ENCODE measurements at regions not wholly inside any gene's neighbourhood (a gene's known extent, or its start where the extent isn't known, plus 50 kb on each side); places are given as distances from the start of the nearest gene placed in this dataset.

DNA sequence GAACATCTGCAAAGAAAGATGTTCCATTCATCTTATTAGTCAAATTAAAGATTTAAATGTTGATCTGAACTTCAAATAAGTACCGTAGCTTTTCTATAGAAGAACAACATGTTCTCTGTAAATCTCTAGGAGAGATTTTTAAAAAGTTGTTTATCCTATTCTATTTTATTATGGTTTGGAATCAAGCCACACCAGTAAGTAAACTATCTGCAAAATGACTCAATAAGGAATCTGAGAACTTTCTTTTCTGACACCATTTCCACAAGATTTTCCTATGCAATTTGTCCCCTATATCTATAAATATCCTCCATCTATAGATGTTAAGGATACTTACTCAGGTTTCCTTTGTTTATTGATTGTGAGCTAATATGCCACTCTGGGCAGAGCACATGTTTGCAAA lies 736.6 kb downstream of the CBLN2 start:
- TF ChIP-seq CTCF (IDR thresholded peaks at IDR 0.05; ENCODE audit: low read depth, low read length, missing control alignments): no peak
- no peak overlapping the region for H3K4me3 ChIP-seq (replicated peaks; ENCODE audit: low read depth, low read length)
- DNase-seq (ENCODE audit: extremely low read depth, low read depth): no peak

DNA sequence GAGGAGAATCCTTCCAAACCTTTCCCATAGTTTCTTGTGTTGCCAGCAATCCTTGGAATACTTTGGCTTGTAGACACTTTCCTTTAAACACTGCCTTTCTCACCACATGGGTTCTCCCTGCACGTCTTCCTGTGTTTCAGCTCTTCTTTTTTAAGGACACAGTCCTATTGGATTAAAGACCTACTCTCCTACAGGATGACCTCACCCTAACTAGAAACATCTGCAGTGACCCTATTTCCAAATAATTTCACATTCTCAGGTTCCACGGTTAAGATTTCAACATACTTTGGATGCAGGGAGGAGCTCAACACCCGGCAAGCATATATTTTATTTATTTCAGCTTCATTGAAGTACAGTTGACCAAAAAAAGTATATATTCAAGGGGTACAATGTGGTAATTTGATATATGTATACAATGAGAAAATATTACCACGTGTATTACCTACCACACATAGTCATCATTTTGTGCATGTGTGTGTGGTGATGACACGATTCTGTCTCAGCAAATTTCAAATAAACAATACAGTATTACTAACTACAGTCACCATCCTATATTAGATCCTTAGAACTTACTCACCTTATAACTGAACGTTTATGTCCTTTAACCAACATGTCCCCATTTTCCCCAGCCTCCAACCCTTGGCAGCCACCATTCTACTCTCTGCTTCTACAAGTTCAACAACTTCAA lies 745.0 kb downstream of the CBLN2 start:
- H3K4me3 ChIP-seq (replicated peaks; ENCODE audit: low read depth, low read length): no peak overlapping the region
- TF ChIP-seq CTCF (IDR thresholded peaks at IDR 0.05; ENCODE audit: low read depth, low read length, missing control alignments): no peak
- no peak for DNase-seq (ENCODE audit: extremely low read depth, low read depth)

GRCh38 chr18:71797554-71797953 lies 746.6 kb downstream of the CBLN2 start:
- H3K4me3 ChIP-seq (replicated peaks; ENCODE audit: low read depth, low read length): no peak overlapping the region
- no peak for DNase-seq (ENCODE audit: extremely low read depth, low read depth)
- TF ChIP-seq CTCF (IDR thresholded peaks at IDR 0.05; ENCODE audit: low read depth, low read length, missing control alignments): no peak

DNA sequence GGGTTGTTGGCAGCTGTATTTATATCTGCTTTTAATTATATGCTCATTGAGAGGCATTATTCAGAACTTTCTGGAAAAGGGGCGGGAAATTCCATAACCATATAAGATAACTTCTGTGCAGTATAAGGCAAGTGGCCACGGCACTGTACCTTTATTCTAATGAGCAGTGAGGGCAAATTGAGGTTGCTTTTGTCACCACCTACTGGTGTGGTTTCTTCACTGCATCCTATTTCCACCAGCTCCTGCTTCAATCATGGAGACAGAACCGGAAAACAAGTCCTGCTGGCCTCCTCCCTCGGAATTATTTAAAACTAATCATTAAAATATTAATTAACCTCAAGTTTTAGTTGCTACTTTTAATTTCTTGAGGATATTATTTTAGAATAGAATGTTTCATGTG lies 759.4 kb downstream of the CBLN2 start:
- H3K4me3 ChIP-seq (replicated peaks; ENCODE audit: low read depth, low read length): no peak overlapping the region
- no peak for DNase-seq (ENCODE audit: extremely low read depth, low read depth)
- TF ChIP-seq CTCF (IDR thresholded peaks at IDR 0.05; ENCODE audit: low read depth, low read length, missing control alignments): no peak

GRCh38 chr18:71760541-71760940 lies 783.6 kb downstream of the CBLN2 start:
- no peak for DNase-seq (ENCODE audit: extremely low read depth, low read depth)
- H3K4me3 ChIP-seq (replicated peaks; ENCODE audit: low read depth, low read length): no peak overlapping the region

DNA sequence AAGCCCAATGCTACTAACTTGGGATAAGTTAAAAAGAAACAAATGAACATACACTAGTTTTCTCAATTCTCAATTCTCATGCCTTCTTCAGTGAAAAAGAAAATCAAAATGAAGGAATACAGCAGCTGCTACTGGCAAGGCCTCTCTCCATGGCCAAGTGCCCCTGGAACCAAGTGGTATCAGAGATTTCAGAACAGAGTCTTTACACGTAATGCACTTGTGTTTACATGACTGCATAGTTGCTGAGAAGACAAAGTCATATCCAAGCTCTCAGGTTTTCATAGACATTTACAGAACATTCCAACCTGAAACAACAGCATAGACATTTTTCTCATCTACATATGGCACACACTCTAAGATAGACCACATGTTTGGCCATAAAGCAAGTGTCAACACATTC lies 789.9 kb downstream of the CBLN2 start:
- TF ChIP-seq CTCF (IDR thresholded peaks at IDR 0.05; ENCODE audit: low read depth, low read length, missing control alignments): no peak
- DNase-seq (ENCODE audit: extremely low read depth, low read depth): no peak
- no peak overlapping the region for H3K4me3 ChIP-seq (replicated peaks; ENCODE audit: low read depth, low read length)

More at GRCh38 chr18:71760541-71760940, 783.6 kb downstream of the CBLN2 start:
- no peak for TF ChIP-seq CTCF (IDR thresholded peaks at IDR 0.05; ENCODE audit: low read depth, low read length, missing control alignments)

GRCh38 chr18:71743634-71744033 lies 800.5 kb downstream of the CBLN2 start:
- TF ChIP-seq CTCF (IDR thresholded peaks at IDR 0.05; ENCODE audit: low read depth, low read length, missing control alignments): no peak
- DNase-seq (ENCODE audit: extremely low read depth, low read depth): no peak
- H3K4me3 ChIP-seq (replicated peaks; ENCODE audit: low read depth, low read length): no peak overlapping the region
